ENCODE measurements at regions not wholly inside any gene's neighbourhood (a gene's known extent, or its start where the extent isn't known, plus 50 kb on each side); places are given as distances from the start of the nearest gene placed in this dataset.
"Not testable (repeated sequence)": the region's sequence is repeated elsewhere in the genome, so short reads cannot be mapped to it uniquely, and the experiment has no call there.

- DNase-seq (ENCODE audit: low spot score) = not testable (repeated sequence)
Measured at GRCh38 chr3:194067327-194067726, 68.6 kb upstream of the HES1 start.

- peak; percentile 71 for DNase-seq (ENCODE audit: low spot score)
Measured at GRCh38 chr3:194067949-194068362, 68.0 kb upstream of the HES1 start.

GRCh38 chr3:194069421-194070219 is 66.3 kb upstream of the HES1 start:
- no peak for DNase-seq (ENCODE audit: low spot score)

- DNase-seq (ENCODE audit: low spot score) = no peak
Measured at GRCh38 chr3:194070220-194070633, 65.7 kb upstream of the HES1 start.

GRCh38 chr3:194070634-194071409 is 65.1 kb upstream of the HES1 start:
- peak; percentile 97 for DNase-seq (ENCODE audit: low spot score)

- DNase-seq (ENCODE audit: low spot score) = no peak
Measured at GRCh38 chr3:194072097-194072428, 63.9 kb upstream of the HES1 start.

- no peak for DNase-seq (ENCODE audit: low spot score)
Measured at GRCh38 chr3:194072691-194073279, 63.2 kb upstream of the HES1 start.

GRCh38 chr3:194073926-194074325 is 62.0 kb upstream of the HES1 start:
- DNase-seq (ENCODE audit: low spot score) = no peak

GRCh38 chr3:194075088-194075615 is 60.8 kb upstream of the HES1 start:
- DNase-seq (ENCODE audit: low spot score) = no peak

GRCh38 chr3:194075802-194076460 is 60.0 kb upstream of the HES1 start:
- DNase-seq (ENCODE audit: low spot score) = no peak

- no peak for DNase-seq (ENCODE audit: low spot score)
Measured at GRCh38 chr3:194076475-194076874, 59.5 kb upstream of the HES1 start.

GRCh38 chr3:194077602-194078001 is 58.3 kb upstream of the HES1 start:
- no peak for DNase-seq (ENCODE audit: low spot score)

- DNase-seq (ENCODE audit: low spot score) = no peak
Measured at GRCh38 chr3:194078045-194078821, 57.7 kb upstream of the HES1 start.

- DNase-seq (ENCODE audit: low spot score) = no peak
Measured at GRCh38 chr3:194079702-194080172, 56.2 kb upstream of the HES1 start.

- no peak for DNase-seq (ENCODE audit: low spot score)
Measured at GRCh38 chr3:194080436-194080835, 55.5 kb upstream of the HES1 start.

GRCh38 chr3:194080913-194081800 is 54.8 kb upstream of the HES1 start:
- DNase-seq (ENCODE audit: low spot score) = no peak

- DNase-seq (ENCODE audit: low spot score) = no peak
Measured at GRCh38 chr3:194081826-194082225, 54.1 kb upstream of the HES1 start.

GRCh38 chr3:194082743-194083636 is 53.0 kb upstream of the HES1 start:
- peak; percentile 91 for DNase-seq (ENCODE audit: low spot score)

GRCh38 chr3:194083637-194084224 is 52.2 kb upstream of the HES1 start:
- DNase-seq (ENCODE audit: low spot score) = no peak
